HepG2 (cell line): ENCODE measurements at regions not wholly inside any gene's neighbourhood (a gene's known extent, or its start where the extent isn't known, plus 50 kb on each side); places are given as distances from the start of the nearest gene placed in this dataset.

Source experiments
- ATAC-seq: fragments of 200-7000 bp; cut with Tn5 transposase; 3 replicates; pipeline ENCODE4 v1.9.1; 2020; ENCODE audit warnings: mild to moderate bottlenecking, moderate library complexity
- BruUV-seq: library from RNA; stranded (reverse); fragments of 400-500 nt; replicated peaks from 2 replicates; lab custom pipeline; 2021; lab: Mats Ljungman, UMichigan
- CTCF ChIA-PET: fragments of 300-600 bp; formaldehyde crosslinking; extraction: SDS; loops from one replicate; lab custom pipeline; 2021; ENCODE audit warnings: low total read pairs, inconsistent platforms, low intra/inter-chr PET ratio; lab: Yijun Ruan, JAX
- POLR2A ChIA-PET: fragments of 350-600 bp; sonication (Branson Sonifier 250); formaldehyde crosslinking; loops from one replicate; lab custom pipeline; 2020; ENCODE audit warnings: antibody characterized with exemption, inconsistent platforms; lab: Yijun Ruan, JAX
- DNase-seq: peaks from one replicate; pipeline ENCODE4 v3.0.0-alpha.2; 2015; ENCODE audit warnings: low spot score
- FAIRE-seq: peaks from 3 replicates; lab custom pipeline; 2011; peaks lifted over from hg19 to GRCh38; lab: Jason Lieb, UNC
- H2AFZ ChIP-seq: one replicate; pipeline ENCODE4 v1.6.1; 2011; ENCODE audit warnings: low read length, inconsistent platforms
- H3K27ac ChIP-seq: fragments of 300-600 bp; 3 replicates; pipeline ENCODE4 v1.8.0; 2011; ENCODE audit warnings: mixed run types, mild to moderate bottlenecking, mixed read lengths, low read length, inconsistent platforms; ENCODE audit not compliant: insufficient read depth; ENCODE audit errors: extremely low read length
- H3K27me3 ChIP-seq, 2 experiments: fragments of 200-600 bp in 1 of 2; 2 replicates in 1 of 2; 3 replicates in 1 of 2; pipeline versions ENCODE4 v1.6.0 to v1.8.0; 2011; ENCODE audit warnings: low read length in 2 of 2, mild to moderate bottlenecking in 2 of 2, moderate library complexity in 2 of 2, inconsistent platforms in 1 of 2; ENCODE audit not compliant: insufficient read depth in 2 of 2, control insufficient read depth in 1 of 2
- H3K36me3 ChIP-seq, 2 experiments: fragments of 200-600 bp in 1 of 2; replicated peaks in 1 of 2; 2 replicates in 1 of 2; 3 replicates in 1 of 2; pipeline versions ENCODE4 v1.5.1 to v1.8.0; 2011; ENCODE audit warnings: low read length in 2 of 2, inconsistent platforms in 1 of 2; ENCODE audit not compliant: insufficient read depth in 2 of 2, control insufficient read depth in 1 of 2
- H3K4me1 ChIP-seq: 2 replicates; pipeline ENCODE4 v1.5.1; 2012; ENCODE audit warnings: low read length, inconsistent platforms; ENCODE audit not compliant: insufficient read depth
- H3K4me2 ChIP-seq: 2 replicates; pipeline ENCODE4 v1.6.0; 2011; ENCODE audit warnings: low read depth, low read length, inconsistent platforms
- H3K4me3 ChIP-seq, 3 experiments: fragments of 200-600 bp in 1 of 3; sonication (generic), shearing (Covaris generic) in 1 of 3; replicated peaks in 1 of 3; 2 replicates each; pipeline ENCODE4 v1.5.1; 2011 to 2016; ENCODE audit warnings: low read length in 3 of 3, inconsistent platforms in 2 of 3, low read depth in 2 of 3, mild to moderate bottlenecking in 2 of 3, control low read depth in 1 of 3, mixed read lengths in 1 of 3; ENCODE audit not compliant: insufficient read depth in 1 of 3
- H3K79me2 ChIP-seq: one replicate; pipeline ENCODE4 v1.6.1; 2011; ENCODE audit warnings: low read length, inconsistent platforms; ENCODE audit not compliant: insufficient read depth
- H3K9ac ChIP-seq: 2 replicates; pipeline ENCODE4 v1.6.0; 2011; ENCODE audit warnings: mild to moderate bottlenecking, low read depth, low read length, inconsistent platforms; ENCODE audit not compliant: insufficient read depth
- H3K9me3 ChIP-seq: 2 replicates; pipeline ENCODE4 v1.5.1; 2012; ENCODE audit warnings: mild to moderate bottlenecking, low read length
- H4K20me1 ChIP-seq: 2 replicates; pipeline ENCODE4 v1.6.0; 2011; ENCODE audit warnings: inconsistent platforms, mild to moderate bottlenecking, low read length, moderate library complexity; ENCODE audit not compliant: insufficient read depth
- AGO1 ChIP-seq: fragments of 200-400 bp; formaldehyde crosslinking; IDR thresholded peaks from 2 replicates; pipeline ENCODE4 v1.6.1; 2017; ENCODE audit warnings: mild to moderate bottlenecking, low read depth, low read length, moderate library complexity; ENCODE audit not compliant: poor library complexity, severe bottlenecking
- BORCS8-MEF2B ChIP-seq: sonication (generic); formaldehyde crosslinking; IDR thresholded peaks from 2 replicates; pipeline ENCODE4 v1.8.0; 2022; ENCODE audit warnings: mild to moderate bottlenecking, missing genetic modification reagents
- CREM ChIP-seq, 2 experiments: sonication (generic) in 1 of 2; formaldehyde crosslinking in 1 of 2; IDR thresholded peaks; 2 replicates each; pipeline versions ENCODE4 v1.4.0 to v1.6.1; 2016 to 2020; ENCODE audit warnings: antibody characterized with exemption in 1 of 2, mild to moderate bottlenecking in 1 of 2, missing genetic modification reagents in 1 of 2
- DPF2 ChIP-seq: sonication (generic); formaldehyde crosslinking; IDR thresholded peaks from 2 replicates; pipeline ENCODE4 v1.4.0; 2020; ENCODE audit warnings: mild to moderate bottlenecking, low read depth, missing genetic modification reagents, borderline replicate concordance
- GATAD1 ChIP-seq: IDR thresholded peaks from 2 replicates; pipeline ENCODE4 v1.6.1; 2016; ENCODE audit warnings: missing genetic modification reagents, missing compliant biosample characterization
- KMT2A ChIP-seq: sonication (generic); formaldehyde crosslinking; IDR thresholded peaks from 2 replicates; pipeline ENCODE4 v1.4.0; 2020; ENCODE audit warnings: missing genetic modification reagents
- MEIS2 ChIP-seq: sonication (generic); formaldehyde crosslinking; IDR thresholded peaks from 2 replicates; pipeline ENCODE4 v1.9.0; 2021; ENCODE audit warnings: mild to moderate bottlenecking, missing genetic modification reagents
- SOX5 ChIP-seq: IDR thresholded peaks from 2 replicates; pipeline ENCODE4 v1.6.1; 2016; ENCODE audit warnings: borderline replicate concordance
- TCF7 ChIP-seq: sonication (generic); IDR thresholded peaks from 2 replicates; pipeline ENCODE4 v1.6.1; 2016; ENCODE audit warnings: antibody characterized with exemption, low read depth
- ZIK1 ChIP-seq: sonication (generic); formaldehyde crosslinking; IDR thresholded peaks from 2 replicates; pipeline ENCODE4 v1.5.0; 2020; ENCODE audit warnings: mild to moderate bottlenecking, low read depth, missing genetic modification reagents, borderline replicate concordance
- ZNF30 ChIP-seq: sonication (generic); formaldehyde crosslinking; IDR thresholded peaks from 2 replicates; pipeline ENCODE4 v1.5.0; 2020; ENCODE audit warnings: mild to moderate bottlenecking, missing genetic modification reagents
- ZNF510 ChIP-seq: sonication (generic); formaldehyde crosslinking; IDR thresholded peaks from 2 replicates; pipeline ENCODE4 v1.4.0; 2020; ENCODE audit warnings: low read depth, mild to moderate bottlenecking, missing genetic modification reagents
- ZNF550 ChIP-seq: sonication (generic); formaldehyde crosslinking; IDR thresholded peaks from 2 replicates; pipeline ENCODE4 v1.4.0; 2020; ENCODE audit warnings: mild to moderate bottlenecking, missing genetic modification reagents, borderline replicate concordance
- ZNF552 ChIP-seq: sonication (generic); formaldehyde crosslinking; IDR thresholded peaks from 2 replicates; pipeline ENCODE4 v1.9.0; 2022; ENCODE audit warnings: missing genetic modification reagents, mild to moderate bottlenecking, borderline replicate concordance
- ZNF567 ChIP-seq: sonication (generic); formaldehyde crosslinking; IDR thresholded peaks from 2 replicates; pipeline ENCODE4 v1.8.1; 2023; ENCODE audit warnings: mild to moderate bottlenecking, missing genetic modification reagents, borderline replicate concordance
- ZNF644 ChIP-seq: IDR thresholded peaks from 2 replicates; pipeline ENCODE4 v1.6.1; 2016; ENCODE audit warnings: low read depth
- ZNF720 ChIP-seq: sonication (generic); formaldehyde crosslinking; IDR thresholded peaks from 2 replicates; pipeline ENCODE4 v1.4.0; 2020; ENCODE audit warnings: missing genetic modification reagents
- ZNF746 ChIP-seq: sonication (generic); formaldehyde crosslinking; IDR thresholded peaks from 2 replicates; pipeline ENCODE4 v1.8.0; 2022; ENCODE audit warnings: mild to moderate bottlenecking, missing genetic modification reagents
- WGBS: methylation state at CpG from one replicate; pipeline ENCODE4 v1.1.6; 2017; ENCODE audit warnings: low lambda C conversion rate; 5-methylcytosine and 5-hydroxymethylcytosine counted together
- in situ Hi-C: cut with HindIII; loops from 2 replicates; pipeline ENCODE4 v1.10.0; 2017; ENCODE audit warnings: low pct_unique_long_range_greater_than_20kb; ENCODE audit not compliant: extremely low pct_ligation_motif_present
- intact Hi-C: fragments of 100-400 bp; cut with micrococcal nuclease; formaldehyde crosslinking; loops from one replicate; pipeline ENCODE4 v1.10.0; 2022; ENCODE audit not compliant: unreplicated experiment
- TF ChIP-seq, protein P1 (sequence below): sonication (generic); formaldehyde crosslinking; IDR thresholded peaks from 2 replicates; pipeline ENCODE4 v1.4.0; 2020; ENCODE audit warnings: missing genetic modification reagents

DNA sequence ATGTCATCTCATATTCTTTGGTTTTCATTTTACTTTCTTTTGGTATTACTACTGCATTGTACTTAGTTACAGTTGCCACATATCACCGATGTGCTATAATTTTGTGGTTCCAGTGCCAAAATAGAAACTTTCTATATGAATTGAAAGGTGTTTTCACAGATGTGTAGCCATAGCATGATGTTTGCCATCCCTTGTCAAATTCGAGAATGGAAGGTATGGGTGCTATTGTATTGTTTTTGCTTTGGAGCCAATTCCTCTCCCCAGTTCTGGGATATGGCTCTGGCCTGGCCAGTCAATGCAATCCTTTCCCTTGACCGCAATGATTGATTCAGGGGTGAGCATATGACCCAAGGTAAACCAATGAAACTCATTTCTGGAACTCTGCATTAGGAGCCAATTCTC, 86.2 kb upstream of the RPS6KA3 start (continued):
- TF ChIP-seq, protein P1, sequence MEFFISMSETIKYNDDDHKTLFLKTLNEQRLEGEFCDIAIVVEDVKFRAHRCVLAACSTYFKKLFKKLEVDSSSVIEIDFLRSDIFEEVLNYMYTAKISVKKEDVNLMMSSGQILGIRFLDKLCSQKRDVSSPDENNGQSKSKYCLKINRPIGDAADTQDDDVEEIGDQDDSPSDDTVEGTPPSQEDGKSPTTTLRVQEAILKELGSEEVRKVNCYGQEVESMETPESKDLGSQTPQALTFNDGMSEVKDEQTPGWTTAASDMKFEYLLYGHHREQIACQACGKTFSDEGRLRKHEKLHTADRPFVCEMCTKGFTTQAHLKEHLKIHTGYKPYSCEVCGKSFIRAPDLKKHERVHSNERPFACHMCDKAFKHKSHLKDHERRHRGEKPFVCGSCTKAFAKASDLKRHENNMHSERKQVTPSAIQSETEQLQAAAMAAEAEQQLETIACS, result no peak
- TF ChIP-seq ZNF550 (CRISPR knock-in tag) (no peak), MEIS2 (CRISPR knock-in tag) (no peak), SOX5 (no peak), TCF7 (no peak), GATAD1 (CRISPR knock-in tag) (no peak), KMT2A (CRISPR knock-in tag) (no peak), DPF2 (CRISPR knock-in tag) (no peak), ZNF510 (no peak)

DNA sequence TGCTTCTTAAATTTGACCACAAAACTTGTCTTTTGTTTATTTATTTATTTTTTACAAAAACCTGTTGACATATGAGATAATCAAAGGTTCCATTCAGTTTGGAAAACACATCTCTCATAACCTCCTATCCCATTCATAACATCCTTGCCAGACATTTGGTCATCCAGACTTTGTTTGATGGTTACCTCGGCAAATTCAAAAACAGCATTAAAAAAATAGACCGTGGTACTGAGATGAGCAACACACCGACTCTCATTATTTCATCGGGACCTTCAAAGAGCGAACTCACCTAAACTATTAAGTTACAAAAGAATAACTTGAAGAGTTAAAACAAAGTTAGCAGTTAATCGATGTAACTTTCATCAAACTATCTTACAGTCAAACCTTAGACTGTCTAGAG, 85.8 kb upstream of the RPS6KA3 start:
- in situ Hi-C loops (no loop called here), intact Hi-C loops (no loop called here)
- H3K4me2 ChIP-seq, result no peak overlapping the region
- no peaks in the 10 kb centered on the region for H4K20me1 ChIP-seq
- POLR2A ChIA-PET, result no interaction called here
- peaks cover 15% of the 10 kb centered on the region for H3K4me1 ChIP-seq
- CTCF ChIA-PET, result no interaction called here
- no peak overlapping the region for H2AFZ ChIP-seq
- H3K79me2 ChIP-seq, result no peaks in the 10 kb centered on the region
- no peak overlapping the region for H3K9ac ChIP-seq
- ATAC-seq (no peak), DNase-seq (no peak), FAIRE-seq (no peak)
- no TSS peak for BruUV-seq
- no peak overlapping the region for H3K27ac ChIP-seq
- H3K4me3 ChIP-seq, result no peak overlapping the region
- H3K36me3 ChIP-seq, result no peaks in the 10 kb centered on the region
- no peaks in the 10 kb centered on the region for H3K27me3 ChIP-seq
- WGBS, result 97% methylated on average over 6 of the region's 6 CpGs
- no peak for TF ChIP-seq ZNF644 (CRISPR knock-in tag)
- no peak for TF ChIP-seq ZNF746 (CRISPR knock-in tag)
- no peak for TF ChIP-seq BORCS8-MEF2B (CRISPR knock-in tag)
- no peak for TF ChIP-seq ZIK1
- no peak for TF ChIP-seq ZNF720 (CRISPR knock-in tag)
- no peak for TF ChIP-seq ZNF567
- TF ChIP-seq ZNF30 (CRISPR knock-in tag), result no peak
- TF ChIP-seq CREM (IDR thresholded peaks at IDR 0.05), result no peak
- no peak for TF ChIP-seq CREM (CRISPR knock-in tag; IDR thresholded peaks at IDR 0.05)
- TF ChIP-seq DPF2 (CRISPR knock-in tag), result no peak
- no peak for TF ChIP-seq AGO1
- no peak for TF ChIP-seq ZNF552
- no peaks in the 10 kb centered on the region for H3K9me3 ChIP-seq
